Nephron progenitor cell (in vitro differentiated cells): ENCODE measurements at regions not wholly inside any gene's neighbourhood (a gene's known extent, or its start where the extent isn't known, plus 50 kb on each side); places are given as distances from the start of the nearest gene placed in this dataset.

Experiments
- DNase-seq: peaks from one replicate; pipeline ENCODE4 v3.0.0; 2021
- H3K27ac Mint-ChIP-seq: 2 replicates; pipeline ENCODE4 v1.8.0; 2021; ENCODE audit warnings: mild to moderate bottlenecking, moderate library complexity, mixed read lengths
- H3K27me3 Mint-ChIP-seq: 2 replicates; pipeline ENCODE4 v1.8.0; 2021; ENCODE audit warnings: mild to moderate bottlenecking, low read depth, mixed read lengths; ENCODE audit not compliant: poor library complexity
- H3K36me3 Mint-ChIP-seq: 2 replicates; pipeline ENCODE4 v1.8.0; 2021; ENCODE audit warnings: low read depth, mixed read lengths
- H3K4me1 Mint-ChIP-seq: 2 replicates; pipeline ENCODE4 v1.8.0; 2021; ENCODE audit warnings: mixed read lengths
- H3K4me3 Mint-ChIP-seq: 2 replicates; pipeline ENCODE4 v1.8.0; 2021; ENCODE audit warnings: mild to moderate bottlenecking, moderate library complexity, mixed read lengths
- H3K9me3 Mint-ChIP-seq: 2 replicates; pipeline ENCODE4 v1.8.0; 2021; ENCODE audit warnings: mild to moderate bottlenecking, moderate library complexity, mixed read lengths
- CTCF ChIP-seq: fragments of 200-600 bp; sonication (generic); IDR thresholded peaks from 2 replicates; pipeline ENCODE4 v1.5.0; 2021; ENCODE audit warnings: antibody characterized with exemption

- H3K27ac Mint-ChIP-seq, result no peak overlapping the region
- TF ChIP-seq CTCF, result no peak
- H3K4me1 Mint-ChIP-seq, result no peaks in the 10 kb centered on the region
- no peak overlapping the region for H3K4me3 Mint-ChIP-seq
- H3K9me3 Mint-ChIP-seq, result peaks cover 11% of the 10 kb centered on the region
- H3K27me3 Mint-ChIP-seq, result peaks cover 18% of the 10 kb centered on the region
- DNase-seq, result no peak
- H3K36me3 Mint-ChIP-seq, result no peaks in the 10 kb centered on the region
These were observed 359.9 kb downstream of the CTTN start for GRCh38 chr11:70758206-70758605.

GRCh38 chr11:70759846-70760245, 361.5 kb downstream of the CTTN start:
- TF ChIP-seq CTCF, result no peak
- Mint-ChIP-seq H3K27me3 (peaks cover 11% of the 10 kb centered on the region), H3K27ac (no peak overlapping the region), H3K9me3 (no peaks in the 10 kb centered on the region), H3K36me3 (no peaks in the 10 kb centered on the region), H3K4me3 (no peak overlapping the region), H3K4me1 (no peaks in the 10 kb centered on the region)
- no peak for DNase-seq

DNA sequence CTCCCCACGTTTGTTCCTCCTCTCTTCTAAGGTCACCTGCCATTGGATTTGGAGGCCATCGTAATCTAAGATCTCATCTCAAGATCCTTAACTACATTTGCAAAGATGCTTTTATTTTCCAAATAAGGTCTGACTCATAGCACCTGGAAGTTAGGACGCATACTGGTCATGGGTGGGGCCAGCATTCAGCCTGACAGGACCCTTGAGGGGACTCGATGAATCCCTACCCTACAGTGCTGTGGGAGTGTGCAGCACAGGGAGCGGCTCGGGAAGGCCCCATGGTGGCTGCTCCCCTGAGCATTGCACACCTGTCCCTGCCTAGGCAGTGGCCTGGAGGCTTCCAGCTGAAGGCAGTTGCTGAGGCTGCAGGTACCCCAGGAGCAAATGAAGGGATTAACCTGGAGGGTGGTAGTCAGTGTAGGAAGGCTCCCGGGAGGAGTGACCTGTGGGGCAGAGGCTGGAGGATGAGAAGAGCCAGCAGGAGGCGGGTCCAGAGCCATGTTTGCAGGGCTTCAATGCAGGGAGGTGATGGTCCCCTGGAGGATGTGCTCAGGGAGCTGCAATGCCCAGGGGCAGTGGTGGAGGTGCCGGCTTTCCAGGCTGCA, 362.2 kb downstream of the CTTN start:
- Mint-ChIP-seq H3K4me1 (no peaks in the 10 kb centered on the region), H3K36me3 (no peaks in the 10 kb centered on the region), H3K27ac (no peak overlapping the region), H3K27me3 (peaks cover 11% of the 10 kb centered on the region), H3K9me3 (no peaks in the 10 kb centered on the region), H3K4me3 (no peak overlapping the region)
- no peak for DNase-seq
- no peak for TF ChIP-seq CTCF

DNA sequence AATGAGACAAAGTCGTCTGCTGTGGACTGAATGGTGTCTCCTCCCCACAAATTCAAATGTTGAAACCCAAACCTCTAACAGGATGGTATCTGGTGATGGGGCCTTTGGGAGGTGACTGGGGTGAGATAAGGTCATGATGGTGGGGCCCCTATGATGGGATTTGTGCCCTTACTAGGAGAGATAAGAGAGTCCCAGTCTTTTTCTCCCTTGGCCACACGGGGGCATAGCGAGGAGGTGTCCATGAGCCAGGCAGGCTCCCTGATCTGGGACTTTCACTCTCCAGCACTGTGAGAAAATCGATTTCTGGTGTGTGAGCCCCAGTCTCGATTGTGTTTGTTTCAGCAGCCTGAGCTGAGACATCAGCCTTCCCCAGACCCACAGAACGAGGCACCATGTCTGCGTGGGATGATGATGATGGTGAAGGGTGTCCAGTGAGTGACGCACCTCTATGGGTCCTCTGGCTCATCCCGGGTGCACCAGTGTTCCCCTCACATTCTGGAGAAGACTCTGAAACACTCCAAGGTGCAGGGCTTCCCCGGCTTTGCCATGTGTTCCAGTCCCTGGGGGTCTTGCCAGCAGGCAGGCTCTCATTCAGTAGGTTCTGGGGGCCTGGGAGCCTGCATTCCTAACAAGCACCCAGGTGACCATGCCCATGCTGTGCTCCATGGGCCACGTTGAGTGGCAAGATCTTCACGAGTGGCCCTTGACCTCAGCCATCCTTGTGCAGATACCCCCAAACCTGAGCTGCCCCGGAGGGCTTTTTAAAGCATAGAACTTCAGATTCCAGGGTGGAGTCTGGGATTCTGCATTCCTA, 363.0 kb downstream of the CTTN start:
- TF ChIP-seq CTCF, result no peak
- Mint-ChIP-seq H3K27ac (no peak overlapping the region), H3K9me3 (no peaks in the 10 kb centered on the region), H3K4me1 (no peaks in the 10 kb centered on the region), H3K36me3 (no peaks in the 10 kb centered on the region), H3K4me3 (no peak overlapping the region), H3K27me3 (peaks cover 7% of the 10 kb centered on the region)
- no peak for DNase-seq

GRCh38 chr11:70761908-70762337, 363.6 kb downstream of the CTTN start:
- Mint-ChIP-seq H3K9me3 (no peaks in the 10 kb centered on the region), H3K27ac (no peak overlapping the region), H3K4me3 (no peak overlapping the region), H3K36me3 (no peaks in the 10 kb centered on the region), H3K4me1 (no peaks in the 10 kb centered on the region), H3K27me3 (peaks cover 6% of the 10 kb centered on the region)
- DNase-seq, result no peak
- TF ChIP-seq CTCF, result no peak

DNA sequence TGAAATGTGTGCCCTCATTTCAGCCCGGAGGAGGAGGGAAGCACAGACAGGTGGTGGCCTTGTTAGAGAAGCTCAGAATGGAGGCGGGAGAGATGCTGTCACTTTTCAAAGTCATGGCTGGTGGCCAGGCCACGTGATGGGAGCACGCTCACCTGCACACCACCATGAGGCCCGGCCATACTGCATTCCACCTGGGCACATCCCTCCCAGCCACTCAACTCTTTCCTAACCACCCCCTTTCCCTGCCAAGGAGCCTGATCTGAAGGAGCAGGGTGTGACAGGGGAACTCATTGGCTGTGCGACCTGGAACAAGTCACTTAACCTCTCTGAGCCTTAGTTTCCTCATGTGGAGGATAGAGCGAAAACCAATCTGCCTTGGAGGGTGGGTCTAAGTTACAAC, 364.5 kb downstream of the CTTN start:
- no peak for DNase-seq
- Mint-ChIP-seq H3K9me3 (no peaks in the 10 kb centered on the region), H3K27me3 (peaks cover 9% of the 10 kb centered on the region), H3K27ac (no peak overlapping the region), H3K4me1 (no peaks in the 10 kb centered on the region), H3K4me3 (no peak overlapping the region), H3K36me3 (no peaks in the 10 kb centered on the region)
- no peak for TF ChIP-seq CTCF
